Prostate gland (tissue), 2 donors: ENCODE measurements at regions not wholly inside any gene's neighbourhood (a gene's known extent, or its start where the extent isn't known, plus 50 kb on each side); places are given as distances from the start of the nearest gene placed in this dataset.

Experiments
- CTCF ChIP-seq, 4 experiments: fragments of 200-600 bp in 2 of 4; fragments of 450-650 bp in 2 of 4; sonication (generic) in 2 of 4; IDR thresholded peaks; 1 replicate in 3 of 4; 2 replicates in 1 of 4; pipeline ENCODE4 v1.5.1; 2016 to 2019; ENCODE audit warnings: antibody characterized with exemption in 4 of 4, mild to moderate bottlenecking in 2 of 4, moderate library complexity in 2 of 4
- POLR2A ChIP-seq: fragments of 450-650 bp; IDR thresholded peaks from one replicate; pipeline ENCODE4 v1.6.1; 2016; ENCODE audit warnings: antibody characterized with exemption, mild to moderate bottlenecking
- POLR2AphosphoS5 ChIP-seq: sonication (generic); formaldehyde crosslinking; IDR thresholded peaks from one replicate; pipeline ENCODE4 v1.6.1; 2017; ENCODE audit warnings: antibody characterized with exemption

GRCh38 chr6:98384334-98384733 is 450.0 kb upstream of the POU3F2 start:
- TF ChIP-seq POLR2A: no peak
- no peak for TF ChIP-seq CTCF (IDR thresholded peaks at IDR 0.05)
- no peak for TF ChIP-seq POLR2AphosphoS5
